Fibroblast of lung (primary cell): ENCODE measurements at regions not wholly inside any gene's neighbourhood (a gene's known extent, or its start where the extent isn't known, plus 50 kb on each side); places are given as distances from the start of the nearest gene placed in this dataset.
A peak's percentile ranks its signal among the peaks of the same experiment; 100 is the strongest.

ENCODE experiments used
- DNase-seq, 2 donors: peaks; one replicate each; pipeline versions ENCODE4 v3.0.0 to v3.0.0-alpha.2; 2010; ENCODE audit warnings: low read depth in 2 of 2
- H2AFZ ChIP-seq: 2 replicates; pipeline ENCODE4 v1.5.1; 2012; ENCODE audit warnings: low read length, control low read depth, inconsistent platforms
- H3K27ac ChIP-seq: 2 replicates; pipeline ENCODE4 v1.5.1; 2011; ENCODE audit warnings: low read length, control low read depth; ENCODE audit not compliant: insufficient read depth
- H3K27me3 ChIP-seq: 2 replicates; pipeline ENCODE4 v1.5.1; 2011; ENCODE audit warnings: mild to moderate bottlenecking, low read length; ENCODE audit not compliant: control insufficient read depth, insufficient read depth
- H3K36me3 ChIP-seq: 2 replicates; pipeline ENCODE4 v1.5.1; 2011; ENCODE audit warnings: low read length; ENCODE audit not compliant: control insufficient read depth, insufficient read depth
- H3K4me1 ChIP-seq: 2 replicates; pipeline ENCODE4 v1.5.1; 2011; ENCODE audit warnings: low read length; ENCODE audit not compliant: control insufficient read depth, insufficient read depth; ENCODE audit errors: extremely low read depth
- H3K4me2 ChIP-seq: 2 replicates; pipeline ENCODE4 v1.5.1; 2011; ENCODE audit warnings: low read length, control low read depth; ENCODE audit not compliant: insufficient read depth; ENCODE audit errors: extremely low read depth
- H3K4me3 ChIP-seq, 4 experiments: fragments of 200-600 bp in 1 of 4; sonication (generic) in 1 of 4; replicated peaks in 1 of 4; 2 replicates each; pipeline ENCODE4 v1.5.1; 2011 to 2016; ENCODE audit warnings: low read length in 4 of 4, low read depth in 3 of 4, mild to moderate bottlenecking in 3 of 4, control low read depth in 2 of 4, inconsistent platforms in 1 of 4, mixed read lengths in 1 of 4; ENCODE audit not compliant: insufficient read depth in 1 of 4; ENCODE audit errors: control extremely low read depth in 1 of 4
- H3K79me2 ChIP-seq: 2 replicates; pipeline ENCODE4 v1.5.1; 2012; ENCODE audit warnings: mild to moderate bottlenecking, low read length, inconsistent platforms; ENCODE audit not compliant: control insufficient read depth, insufficient read depth
- H3K9ac ChIP-seq: 2 replicates; pipeline ENCODE4 v1.5.1; 2011; ENCODE audit warnings: mild to moderate bottlenecking, low read length, control low read depth; ENCODE audit not compliant: insufficient read depth
- H3K9me3 ChIP-seq: 2 replicates; pipeline ENCODE4 v1.5.1; 2012; ENCODE audit warnings: low read depth, low read length; ENCODE audit not compliant: control insufficient read depth, insufficient read depth
- H4K20me1 ChIP-seq: 2 replicates; pipeline ENCODE4 v1.5.1; 2011; ENCODE audit warnings: low read length; ENCODE audit not compliant: control insufficient read depth, insufficient read depth; ENCODE audit errors: extremely low read depth
- CTCF ChIP-seq, 2 donors: IDR thresholded peaks in 1 of 2; conservative IDR thresholded peaks in 1 of 2; 1 replicate in 1 of 2; 2 replicates in 1 of 2; pipeline ENCODE4 v1.5.1; 2011 to 2012; ENCODE audit warnings: low read length in 2 of 2, control low read depth in 1 of 2, inconsistent platforms in 1 of 2, low read depth in 1 of 2, mild to moderate bottlenecking in 1 of 2
- EZH2 ChIP-seq: IDR thresholded peaks from 2 replicates; pipeline ENCODE4 v1.5.1; 2012; ENCODE audit warnings: low read length, control low read depth, mild to moderate bottlenecking; ENCODE audit errors: missing control alignments

GRCh38 chr3:152642658-152643057 is 192.3 kb upstream of the P2RY1 start:
- TF ChIP-seq CTCF (conservative IDR thresholded peaks at IDR 0.05 in 1 of 2, IDR thresholded peaks at IDR 0.05 in 1 of 2; ENCODE audit: low read depth in 1 of 2, low read length in 2 of 2) (no peak), EZH2 (no peak)
- Histone ChIP-seq H3K4me1 (no peaks in the 10 kb centered on the region), H3K4me2 (no peak overlapping the region), H2AFZ (no peak overlapping the region), H3K9ac (no peak overlapping the region), H3K9me3 (no peaks in the 10 kb centered on the region), H3K27ac (no peak overlapping the region), H3K4me3 (no peak overlapping the region), H3K27me3 (no peaks in the 10 kb centered on the region), H3K36me3 (no peaks in the 10 kb centered on the region), H3K79me2 (no peaks in the 10 kb centered on the region), H4K20me1 (no peaks in the 10 kb centered on the region)
- peak in 1 of 2 donors; percentile 19 for DNase-seq

GRCh38 chr3:152644478-152644877 is 190.5 kb upstream of the P2RY1 start:
- H3K4me1 ChIP-seq, result no peaks in the 10 kb centered on the region
- no peak overlapping the region for H3K4me3 ChIP-seq
- no peak for TF ChIP-seq EZH2
- TF ChIP-seq CTCF (conservative IDR thresholded peaks at IDR 0.05 in 1 of 2, IDR thresholded peaks at IDR 0.05 in 1 of 2; ENCODE audit: low read depth in 1 of 2, low read length in 2 of 2), result no peak
- H3K27ac ChIP-seq, result no peak overlapping the region
- H2AFZ ChIP-seq, result no peak overlapping the region
- H4K20me1 ChIP-seq, result no peaks in the 10 kb centered on the region
- no peaks in the 10 kb centered on the region for H3K36me3 ChIP-seq
- no peaks in the 10 kb centered on the region for H3K9me3 ChIP-seq
- H3K27me3 ChIP-seq, result no peaks in the 10 kb centered on the region
- no peak overlapping the region for H3K4me2 ChIP-seq
- H3K9ac ChIP-seq, result no peak overlapping the region
- no peaks in the 10 kb centered on the region for H3K79me2 ChIP-seq
- no peak for DNase-seq

- no peaks in the 10 kb centered on the region for H4K20me1 ChIP-seq
- no peaks in the 10 kb centered on the region for H3K27me3 ChIP-seq
- TF ChIP-seq EZH2 (no peak), CTCF (conservative IDR thresholded peaks at IDR 0.05 in 1 of 2, IDR thresholded peaks at IDR 0.05 in 1 of 2; ENCODE audit: low read depth in 1 of 2, low read length in 2 of 2) (no peak)
- no peak overlapping the region for H3K9ac ChIP-seq
- no peak for DNase-seq
- H3K36me3 ChIP-seq, result no peaks in the 10 kb centered on the region
- H3K4me2 ChIP-seq, result no peak overlapping the region
- no peaks in the 10 kb centered on the region for H3K79me2 ChIP-seq
- H3K4me3 ChIP-seq, result no peak overlapping the region
- H2AFZ ChIP-seq, result no peak overlapping the region
- H3K4me1 ChIP-seq, result no peaks in the 10 kb centered on the region
- no peak overlapping the region for H3K27ac ChIP-seq
- H3K9me3 ChIP-seq, result no peaks in the 10 kb centered on the region
Measured at GRCh38 chr3:152646004-152646403, 188.9 kb upstream of the P2RY1 start.
